ENCODE measurements at regions not wholly inside any gene's neighbourhood (a gene's known extent, or its start where the extent isn't known, plus 50 kb on each side); places are given as distances from the start of the nearest gene placed in this dataset.

DNA sequence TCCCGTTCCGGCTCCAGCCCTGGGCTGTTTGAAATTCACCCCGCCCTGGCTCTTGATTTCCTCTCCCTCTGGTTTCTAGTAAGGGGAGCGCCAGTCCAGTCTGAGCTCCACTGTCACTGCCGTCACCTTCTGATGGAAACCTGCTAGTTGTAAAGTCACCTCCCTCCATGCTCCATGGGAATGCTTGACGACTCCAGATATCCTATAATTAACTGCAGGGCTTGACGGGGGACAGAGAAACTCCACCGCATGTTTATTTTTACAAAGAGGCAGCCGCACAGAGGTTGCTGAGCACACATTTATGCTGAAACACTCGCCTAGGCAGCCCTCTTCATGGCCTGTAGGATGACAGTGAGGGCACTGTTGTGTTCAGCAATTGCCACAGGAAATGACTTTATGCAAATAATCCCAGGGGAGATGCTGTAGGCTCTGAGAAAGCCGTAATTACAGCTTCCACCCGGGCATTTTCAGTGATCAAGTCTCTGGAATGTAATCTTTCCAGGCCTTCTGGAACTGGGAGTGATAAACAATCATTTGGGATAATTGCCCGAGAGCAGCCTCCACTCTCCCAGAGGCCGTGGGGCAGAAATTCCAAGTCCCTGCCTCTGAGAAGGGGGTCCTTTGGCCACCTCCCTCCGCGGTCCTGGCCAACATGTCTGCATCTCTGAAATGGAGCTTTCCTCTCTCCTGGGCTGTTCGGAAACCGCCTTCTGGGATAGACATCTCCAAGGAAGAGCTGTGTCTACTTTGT is 300.5 kb downstream of the KLF6 start:
- no peak for DNase-seq (ENCODE audit: low read depth in 3 of 3)

GRCh38 chr10:3482200-3482993 is 302.6 kb downstream of the KLF6 start:
- DNase-seq (ENCODE audit: low read depth in 3 of 3), result no peak

- no peak for DNase-seq (ENCODE audit: low read depth in 3 of 3)
Observed at GRCh38 chr10:3481496-3481895, 303.5 kb downstream of the KLF6 start.

GRCh38 chr10:3480990-3481315 is 304.1 kb downstream of the KLF6 start:
- DNase-seq (ENCODE audit: low read depth in 3 of 3), result no peak

DNA sequence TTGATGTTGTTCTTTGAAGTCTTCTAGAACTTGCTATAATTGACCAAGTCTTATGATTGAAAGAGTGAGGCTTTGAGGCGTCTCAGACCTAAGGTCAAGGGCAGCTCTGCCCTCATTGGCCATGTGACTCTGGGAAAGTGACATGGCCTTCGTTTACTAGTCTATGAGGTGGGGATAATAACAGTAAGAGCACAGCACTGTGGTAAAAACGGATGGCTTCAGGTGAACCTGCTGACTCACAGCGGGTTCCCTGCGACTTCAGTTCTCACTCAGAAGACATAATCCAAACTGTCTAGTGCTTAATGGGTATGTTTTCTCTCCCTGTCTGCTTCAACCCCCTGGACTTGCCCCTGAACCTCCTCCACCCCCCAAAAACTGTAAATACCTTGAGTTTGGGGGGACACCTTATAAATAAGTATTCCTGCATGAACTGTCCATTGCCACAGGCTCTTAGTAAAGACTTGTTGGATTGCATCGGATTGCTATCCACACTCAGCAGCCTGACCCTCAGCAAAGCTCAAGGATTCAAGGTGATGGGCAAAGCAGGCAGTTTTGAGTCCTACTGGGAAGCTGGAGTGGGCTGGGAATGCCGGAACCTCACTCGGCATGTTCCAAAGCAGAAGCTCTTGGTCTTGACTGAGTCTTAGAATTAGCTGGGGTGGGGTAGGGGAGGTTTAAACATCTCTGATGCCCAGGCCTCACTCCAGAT is 304.6 kb downstream of the KLF6 start:
- DNase-seq (ENCODE audit: low read depth in 3 of 3), result no peak

DNA sequence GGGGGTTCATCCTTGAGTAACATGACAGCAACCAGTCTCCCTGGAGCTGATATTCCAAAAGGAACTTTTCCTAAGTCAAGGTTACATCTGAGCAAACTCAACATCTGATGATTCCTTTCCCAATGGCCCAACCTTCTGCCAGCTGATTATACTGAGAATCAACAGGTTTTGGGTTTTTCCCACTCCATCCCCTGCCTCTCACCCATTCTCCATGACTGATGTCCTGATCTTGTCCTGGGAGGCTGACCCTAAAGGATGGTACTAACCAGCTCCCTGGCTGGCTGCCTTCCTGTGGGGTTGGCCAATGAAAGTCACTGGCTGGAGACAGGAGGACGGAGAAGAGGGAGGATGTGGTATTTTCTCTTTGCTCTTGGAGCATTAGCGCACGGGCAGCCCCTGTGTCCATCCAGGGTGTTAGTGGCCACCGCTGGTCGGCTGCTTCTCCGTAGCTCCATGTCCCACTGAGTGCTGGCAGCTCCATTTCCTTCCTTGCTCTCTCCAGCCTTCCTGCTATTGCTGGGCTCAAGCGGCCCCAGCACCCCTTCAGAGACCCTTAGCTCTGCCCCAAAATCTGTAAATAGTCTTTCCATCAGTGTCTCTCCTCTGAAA is 306.2 kb upstream of the PITRM1 start:
- DNase-seq (ENCODE audit: low read depth in 3 of 3), result no peak

DNA sequence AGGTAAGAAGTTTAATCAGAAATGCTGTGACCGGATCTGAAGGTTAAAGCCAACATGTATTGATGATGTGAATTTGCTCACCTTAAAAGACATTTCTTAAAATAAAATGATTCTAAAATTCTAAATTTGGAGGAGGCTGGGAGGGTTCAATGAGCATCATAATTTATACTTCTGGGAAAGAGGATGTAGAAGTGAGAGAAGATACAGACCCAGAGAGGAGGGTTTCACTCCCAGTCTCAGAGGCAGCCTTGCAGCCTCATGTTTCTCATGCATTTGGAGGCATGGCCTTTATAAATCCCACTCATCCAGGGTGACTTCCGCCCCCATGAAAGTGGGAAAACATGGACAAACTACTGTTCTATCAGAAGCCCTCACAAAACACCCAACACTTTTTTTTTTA is 305.6 kb upstream of the PITRM1 start:
- no peak for DNase-seq (ENCODE audit: low read depth in 3 of 3)

- DNase-seq (ENCODE audit: low read depth in 3 of 3), result no peak
Observed at GRCh38 chr10:3477683-3478082, 305.1 kb upstream of the PITRM1 start.

GRCh38 chr10:3476640-3477448 is 304.3 kb upstream of the PITRM1 start:
- DNase-seq (ENCODE audit: low read depth in 3 of 3), result no peak

- DNase-seq (ENCODE audit: low read depth in 3 of 3), result no peak
Observed at GRCh38 chr10:3476186-3476585, 303.6 kb upstream of the PITRM1 start.

DNA sequence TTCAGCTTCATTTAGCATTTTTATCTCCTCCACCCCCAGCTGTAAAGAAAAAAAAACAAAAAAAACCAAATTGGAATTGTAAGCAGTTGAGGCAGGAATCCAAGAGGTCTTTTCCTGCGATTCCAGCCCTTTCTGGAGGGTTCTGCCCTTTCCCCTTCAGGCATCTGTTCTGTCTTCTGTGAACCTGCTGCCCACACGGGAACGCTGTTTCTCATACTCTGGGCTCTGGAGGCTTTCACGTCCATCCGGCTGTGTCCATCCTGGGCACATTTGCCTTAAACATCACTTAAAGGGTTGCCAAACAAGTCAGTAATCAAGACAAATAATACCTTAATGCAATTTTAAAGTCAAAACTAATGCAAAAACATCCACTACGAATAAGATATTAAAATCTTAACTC is 302.8 kb upstream of the PITRM1 start:
- DNase-seq (ENCODE audit: low read depth in 3 of 3), result no peak

GRCh38 chr10:3474266-3474665 is 301.7 kb upstream of the PITRM1 start:
- DNase-seq (ENCODE audit: low read depth in 3 of 3), result no peak

GRCh38 chr10:3473271-3473670 is 300.7 kb upstream of the PITRM1 start:
- no peak for DNase-seq (ENCODE audit: low read depth in 3 of 3)

GRCh38 chr10:3472287-3473051 is 299.9 kb upstream of the PITRM1 start:
- no peak for DNase-seq (ENCODE audit: low read depth in 3 of 3)

- no peak for DNase-seq (ENCODE audit: low read depth in 3 of 3)
Observed at GRCh38 chr10:3471927-3472286, 299.3 kb upstream of the PITRM1 start.

- DNase-seq (ENCODE audit: low read depth in 3 of 3), result no peak
Observed at GRCh38 chr10:3471472-3471871, 298.9 kb upstream of the PITRM1 start.

GRCh38 chr10:3470191-3470590 is 297.6 kb upstream of the PITRM1 start:
- no peak for DNase-seq (ENCODE audit: low read depth in 3 of 3)

- no peak for DNase-seq (ENCODE audit: low read depth in 3 of 3)
Observed at GRCh38 chr10:3469639-3470020, 297.0 kb upstream of the PITRM1 start.

GRCh38 chr10:3468919-3469638 is 296.5 kb upstream of the PITRM1 start:
- no peak for DNase-seq (ENCODE audit: low read depth in 3 of 3)

Measured in stimulated activated CD4-positive, alpha-beta T cell treated with anti-CD3 and anti-CD28 coated beads, TNF-alpha, amount 100 ng/mL, for 48 hours (primary cell).